Activated B cell treated with CpG ODN at 0.5 μM for 24 hours (primary cell): ENCODE measurements at regions not wholly inside any gene's neighbourhood (a gene's known extent, or its start where the extent isn't known, plus 50 kb on each side); places are given as distances from the start of the nearest gene placed in this dataset.

Experiments
- ATAC-seq: fragments of 200-7000 bp; cut with Tn5 transposase; one replicate; pipeline ENCODE4 v1.10.0; 2021; ENCODE audit warnings: low read depth, mild to moderate bottlenecking, moderate library complexity
- CTCF ChIA-PET: fragments of 350-600 bp; sonication (Branson Sonifier 250); formaldehyde crosslinking; loops from one replicate; lab custom pipeline; 2021; ENCODE audit warnings: antibody characterized with exemption; lab: Charles Lee
- POLR2A ChIA-PET: fragments of 350-600 bp; sonication (Branson Sonifier 250); formaldehyde crosslinking; loops from one replicate; lab custom pipeline; 2021; ENCODE audit warnings: antibody characterized with exemption; lab: Charles Lee
- DNase-seq: peaks from one replicate; pipeline ENCODE4 v3.0.0; 2022
- H3K27ac Mint-ChIP-seq: one replicate; pipeline ENCODE4 v1.8.0; 2020; ENCODE audit warnings: mixed read lengths
- H3K27me3 Mint-ChIP-seq: one replicate; pipeline ENCODE4 v1.8.0; 2021; ENCODE audit warnings: mixed read lengths
- H3K36me3 Mint-ChIP-seq: one replicate; pipeline ENCODE4 v1.8.0; 2021; ENCODE audit warnings: low read depth, mixed read lengths
- H3K4me1 Mint-ChIP-seq: one replicate; pipeline ENCODE4 v1.8.0; 2021; ENCODE audit warnings: mixed read lengths
- H3K4me3 Mint-ChIP-seq: one replicate; pipeline ENCODE4 v1.8.0; 2020; ENCODE audit warnings: mild to moderate bottlenecking, mixed read lengths
- H3K9me3 Mint-ChIP-seq: one replicate; pipeline ENCODE4 v1.8.0; 2020; ENCODE audit warnings: mixed read lengths
- intact Hi-C: fragments of 100-400 bp; cut with micrococcal nuclease; formaldehyde crosslinking; loops from one replicate; pipeline ENCODE4 v1.15.1; 2024
- TF ChIP-seq, protein P1 (sequence below): fragments of 200-600 bp; IDR thresholded peaks from one replicate; pipeline ENCODE4 v1.8.0; 2022; ENCODE audit warnings: antibody characterized with exemption, mild to moderate bottlenecking

DNA sequence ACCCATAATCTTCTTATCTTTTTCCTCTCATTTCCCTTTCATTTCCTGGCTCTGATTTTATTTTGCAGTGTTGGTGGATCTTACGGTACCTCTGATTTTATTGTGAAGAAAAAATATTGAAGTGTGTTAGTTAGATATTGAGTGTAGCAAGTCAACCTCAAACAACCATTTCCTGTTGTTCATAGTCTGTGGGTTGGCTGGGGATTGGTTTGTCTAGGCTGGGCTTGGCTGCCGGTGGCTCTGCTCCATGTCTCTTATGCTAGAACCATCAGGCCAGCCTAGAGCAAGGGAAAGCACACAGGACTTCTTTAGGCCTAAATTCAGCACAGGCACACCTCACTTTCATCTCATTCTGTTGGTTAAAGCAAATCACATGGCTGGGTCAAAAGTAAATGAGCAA lies 383.1 kb upstream of the LCORL start:
- H3K4me3 Mint-ChIP-seq: no peak overlapping the region
- no peaks in the 10 kb centered on the region for H3K9me3 Mint-ChIP-seq
- intact Hi-C loops: no loop called here

DNA sequence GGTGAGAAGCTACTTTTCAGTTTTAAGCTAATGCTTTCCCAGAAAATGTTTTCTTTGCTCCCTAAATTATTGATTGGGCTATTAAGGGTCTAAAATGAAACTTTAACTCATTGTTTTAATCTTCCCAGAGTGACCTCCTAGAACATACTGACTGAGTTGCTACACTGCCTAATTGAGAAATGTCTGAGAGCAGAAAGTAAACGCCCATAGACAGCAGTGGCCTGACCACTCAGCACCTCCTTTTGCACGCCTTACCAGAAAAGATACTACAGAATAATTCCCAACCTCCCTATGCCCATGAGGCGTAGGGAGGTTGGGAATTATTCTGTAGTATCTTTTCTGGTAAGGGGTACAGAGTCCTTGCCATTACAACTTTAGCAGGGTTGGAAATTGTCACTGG lies 381.8 kb upstream of the LCORL start:
- TF ChIP-seq, protein P1, sequence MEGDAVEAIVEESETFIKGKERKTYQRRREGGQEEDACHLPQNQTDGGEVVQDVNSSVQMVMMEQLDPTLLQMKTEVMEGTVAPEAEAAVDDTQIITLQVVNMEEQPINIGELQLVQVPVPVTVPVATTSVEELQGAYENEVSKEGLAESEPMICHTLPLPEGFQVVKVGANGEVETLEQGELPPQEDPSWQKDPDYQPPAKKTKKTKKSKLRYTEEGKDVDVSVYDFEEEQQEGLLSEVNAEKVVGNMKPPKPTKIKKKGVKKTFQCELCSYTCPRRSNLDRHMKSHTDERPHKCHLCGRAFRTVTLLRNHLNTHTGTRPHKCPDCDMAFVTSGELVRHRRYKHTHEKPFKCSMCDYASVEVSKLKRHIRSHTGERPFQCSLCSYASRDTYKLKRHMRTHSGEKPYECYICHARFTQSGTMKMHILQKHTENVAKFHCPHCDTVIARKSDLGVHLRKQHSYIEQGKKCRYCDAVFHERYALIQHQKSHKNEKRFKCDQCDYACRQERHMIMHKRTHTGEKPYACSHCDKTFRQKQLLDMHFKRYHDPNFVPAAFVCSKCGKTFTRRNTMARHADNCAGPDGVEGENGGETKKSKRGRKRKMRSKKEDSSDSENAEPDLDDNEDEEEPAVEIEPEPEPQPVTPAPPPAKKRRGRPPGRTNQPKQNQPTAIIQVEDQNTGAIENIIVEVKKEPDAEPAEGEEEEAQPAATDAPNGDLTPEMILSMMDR: no peak
- intact Hi-C loops: no loop called here
- no peak for ATAC-seq
- Mint-ChIP-seq H3K4me3 (no peak overlapping the region), H3K36me3 (no peaks in the 10 kb centered on the region), H3K4me1 (no peaks in the 10 kb centered on the region), H3K27me3 (peaks cover 3% of the 10 kb centered on the region), H3K9me3 (no peaks in the 10 kb centered on the region), H3K27ac (no peak overlapping the region)
- ChIA-PET CTCF (no interaction called here), POLR2A (no interaction called here)
- no peak for DNase-seq

More for the DNA sequence above, 383.1 kb upstream of the LCORL start:
- H3K36me3 Mint-ChIP-seq: no peaks in the 10 kb centered on the region
- ATAC-seq: no peak
- no peak overlapping the region for H3K27ac Mint-ChIP-seq
- CTCF ChIA-PET: no interaction called here
- no peak for DNase-seq
- H3K4me1 Mint-ChIP-seq: no peaks in the 10 kb centered on the region
- TF ChIP-seq, protein P1: no peak
- POLR2A ChIA-PET: no interaction called here
- peaks cover 3% of the 10 kb centered on the region for H3K27me3 Mint-ChIP-seq

DNA sequence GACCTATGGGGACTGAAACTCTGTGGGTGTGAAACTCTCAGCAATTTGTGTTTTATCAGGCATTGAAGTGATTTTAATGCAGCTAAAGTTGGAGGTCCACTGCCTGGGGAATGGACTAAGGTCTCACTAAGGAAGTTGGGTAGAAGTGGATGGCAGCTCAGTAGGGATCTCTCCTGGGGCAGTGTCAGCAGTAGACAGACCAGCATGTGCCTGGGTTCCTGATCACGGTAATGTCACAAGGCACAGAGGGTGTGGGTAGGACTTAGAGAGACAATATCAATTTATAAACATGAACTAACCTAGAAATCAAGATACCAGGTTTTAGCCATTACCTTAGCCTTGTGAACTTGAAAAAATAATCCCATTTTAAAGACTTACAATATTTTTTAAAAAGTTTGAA lies 380.3 kb upstream of the LCORL start:
- no peak overlapping the region for H3K4me3 Mint-ChIP-seq
- CTCF ChIA-PET: no interaction called here
- H3K36me3 Mint-ChIP-seq: no peaks in the 10 kb centered on the region
- POLR2A ChIA-PET: no interaction called here
- H3K27ac Mint-ChIP-seq: no peak overlapping the region
- ATAC-seq (no peak), DNase-seq (no peak)
- intact Hi-C loops: no loop called here
- no peaks in the 10 kb centered on the region for H3K9me3 Mint-ChIP-seq
- peaks cover 3% of the 10 kb centered on the region for H3K27me3 Mint-ChIP-seq
- H3K4me1 Mint-ChIP-seq: no peaks in the 10 kb centered on the region
- TF ChIP-seq, protein P1: no peak

DNA sequence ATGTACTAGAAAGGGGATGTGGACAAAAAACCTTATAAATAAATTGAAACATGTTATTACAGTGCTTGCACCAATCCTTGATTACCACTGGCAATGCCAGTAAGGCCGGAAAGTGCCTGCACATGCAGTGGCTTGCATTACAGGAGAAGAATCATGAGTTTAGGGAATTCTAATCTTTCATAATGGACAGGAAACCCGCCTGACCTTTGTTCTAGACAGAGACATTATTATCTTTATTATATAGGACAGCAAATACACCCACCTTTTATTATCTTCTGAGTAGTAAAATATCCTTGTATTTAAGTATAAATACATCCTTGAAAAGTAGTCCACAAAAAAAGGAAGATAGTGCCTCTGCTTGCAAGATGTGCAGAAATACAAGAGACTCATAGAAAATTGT lies 379.9 kb upstream of the LCORL start:
- intact Hi-C loops: no loop called here
- Mint-ChIP-seq H3K9me3 (no peaks in the 10 kb centered on the region), H3K27ac (no peak overlapping the region), H3K27me3 (peaks cover 3% of the 10 kb centered on the region), H3K4me3 (no peak overlapping the region), H3K36me3 (no peaks in the 10 kb centered on the region), H3K4me1 (no peaks in the 10 kb centered on the region)
- ATAC-seq (no peak), DNase-seq (no peak)
- ChIA-PET POLR2A (no interaction called here), CTCF (no interaction called here)
- TF ChIP-seq, protein P1: no peak

DNA sequence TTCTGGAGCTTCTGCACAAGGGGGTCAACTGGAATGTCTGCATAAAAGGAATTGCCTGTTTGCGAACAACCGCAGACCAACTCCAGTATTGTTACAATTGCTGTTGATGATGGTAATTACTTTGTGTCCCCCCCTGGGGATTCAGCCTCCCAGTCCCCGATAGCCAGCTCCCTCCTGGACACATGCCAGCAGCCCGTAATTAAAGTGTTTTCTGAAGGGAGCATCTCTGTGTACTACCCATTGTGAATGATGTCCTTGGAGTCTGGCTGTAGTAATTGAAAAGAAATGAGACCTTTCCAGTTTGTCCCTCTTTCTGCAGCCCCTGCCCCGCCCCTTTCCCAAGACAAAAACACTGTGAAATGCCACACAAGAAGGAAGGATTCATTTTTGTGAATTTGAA lies 377.1 kb upstream of the LCORL start:
- TF ChIP-seq, protein P1: no peak
- no peak for DNase-seq
- ATAC-seq: no peak
- intact Hi-C loops: no loop called here
- ChIA-PET POLR2A (interaction anchor here (0.7 kb wide), 1 partner anchor 519 kb away, joined by 7 read pairs; no protein-coding TSS in a partner anchor), CTCF (no interaction called here)
- Mint-ChIP-seq H3K27ac (no peak overlapping the region), H3K36me3 (no peaks in the 10 kb centered on the region), H3K9me3 (peaks cover 3% of the 10 kb centered on the region), H3K4me3 (no peak overlapping the region), H3K27me3 (peaks cover 3% of the 10 kb centered on the region), H3K4me1 (no peaks in the 10 kb centered on the region)
